NCI-H510A treated with DMSO at 0.1 percent for 48 hours (cell line): ENCODE measurements at regions not wholly inside any gene's neighbourhood (a gene's known extent, or its start where the extent isn't known, plus 50 kb on each side); places are given as distances from the start of the nearest gene placed in this dataset.
"Not testable (repeated sequence)": the region's sequence is repeated elsewhere in the genome, so short reads cannot be mapped to it uniquely, and the experiment has no call there.

Experiments
- DNase-seq: peaks from one replicate; lab custom pipeline; 2025; lab: John Stamatoyannopoulos, UW

- DNase-seq, result no peak
These were observed 738.4 kb downstream of the PLOD2 start for GRCh38 chr3:145422556-145422955.

GRCh38 chr3:145427355-145427754, 733.6 kb downstream of the PLOD2 start:
- DNase-seq, result no peak

GRCh38 chr3:145429546-145429945, 731.4 kb downstream of the PLOD2 start:
- DNase-seq, result no peak

DNA sequence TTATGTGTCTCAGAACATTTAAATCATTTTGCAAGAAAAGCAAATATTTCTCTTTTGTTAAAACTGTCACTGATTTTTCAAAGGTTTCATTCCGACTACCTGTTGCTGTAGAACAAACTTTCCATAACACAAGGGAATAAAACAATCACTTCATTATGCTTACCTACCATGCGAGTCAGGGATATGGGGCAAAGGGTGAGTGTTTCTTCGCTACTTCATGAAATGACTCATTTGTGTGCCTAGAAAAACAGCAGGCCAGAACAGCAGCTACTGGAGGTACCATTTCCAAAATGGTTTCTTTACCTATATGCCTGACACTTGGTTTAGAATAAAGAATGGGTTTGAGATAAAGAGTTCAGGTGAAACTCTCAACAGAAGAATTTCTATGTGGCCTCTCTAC, 712.5 kb downstream of the PLOD2 start:
- DNase-seq, result no peak

DNA sequence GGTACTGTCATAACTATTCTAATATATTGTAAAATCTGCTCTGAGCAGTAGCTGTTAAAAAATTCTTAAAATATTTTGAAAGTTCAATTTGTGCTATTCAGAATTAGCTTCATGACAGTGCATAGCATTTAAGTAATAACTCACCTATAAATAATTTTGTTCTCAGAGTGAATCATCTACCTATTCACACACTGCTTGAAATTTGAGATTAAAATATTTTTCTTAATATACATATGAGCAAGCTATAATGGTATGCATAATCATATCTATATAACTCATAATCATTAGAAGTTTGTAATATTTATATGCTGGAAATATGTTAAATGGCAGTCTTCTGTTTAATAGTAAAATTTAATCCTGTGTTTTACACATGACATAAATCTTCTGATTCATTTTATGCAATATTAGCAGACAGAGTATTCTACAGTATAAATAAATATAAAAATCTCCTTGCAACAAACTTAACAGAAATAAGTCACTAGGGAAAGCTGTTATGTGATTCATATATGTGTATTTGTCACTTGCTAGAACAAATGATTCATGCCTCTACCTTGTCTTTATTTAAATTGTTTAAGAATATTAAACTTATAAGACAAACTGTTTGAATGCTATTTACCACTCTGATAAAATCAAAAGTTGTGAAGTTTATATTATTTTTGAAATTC, 710.8 kb downstream of the PLOD2 start:
- no peak for DNase-seq

GRCh38 chr3:145457825-145458552, 703.0 kb downstream of the PLOD2 start:
- DNase-seq, result no peak

DNA sequence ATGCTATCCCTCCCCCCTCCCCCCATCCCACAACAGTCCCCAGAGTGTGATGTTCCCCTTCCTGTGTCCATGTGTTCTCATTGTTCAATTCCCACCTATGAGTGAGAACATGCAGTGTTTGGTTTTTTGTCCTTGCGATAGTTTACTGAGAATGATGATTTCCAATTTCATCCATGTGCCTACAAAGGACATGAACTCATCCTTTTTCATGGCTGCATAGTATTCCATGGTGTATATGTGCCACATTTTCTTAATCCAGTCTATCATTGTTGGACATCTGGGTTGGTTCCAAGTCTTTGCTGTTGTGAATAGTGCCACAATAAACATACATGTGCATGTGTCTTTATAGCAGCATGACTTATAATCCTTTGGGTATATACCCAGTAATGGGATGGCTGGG, 701.3 kb downstream of the PLOD2 start:
- not testable (repeated sequence) for DNase-seq

DNA sequence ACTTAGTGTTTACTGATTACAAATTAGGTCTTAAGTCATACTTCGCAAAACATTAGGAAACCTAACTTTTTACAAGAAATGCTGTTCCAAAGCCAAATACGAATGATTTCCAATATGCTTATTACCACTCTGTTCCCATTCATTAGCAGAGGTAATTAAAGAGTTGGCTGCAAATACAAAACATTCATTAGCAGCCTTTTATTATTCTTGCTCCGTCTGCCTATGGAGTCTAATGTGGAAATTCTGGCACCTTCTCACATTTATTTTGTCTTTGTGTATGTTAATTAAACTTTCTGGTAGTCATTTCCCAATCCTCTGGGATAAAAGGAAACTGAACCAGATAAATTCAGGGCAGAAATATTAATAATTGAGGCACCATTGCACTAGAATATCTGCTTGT, 689.0 kb downstream of the PLOD2 start:
- DNase-seq, result no peak

DNA sequence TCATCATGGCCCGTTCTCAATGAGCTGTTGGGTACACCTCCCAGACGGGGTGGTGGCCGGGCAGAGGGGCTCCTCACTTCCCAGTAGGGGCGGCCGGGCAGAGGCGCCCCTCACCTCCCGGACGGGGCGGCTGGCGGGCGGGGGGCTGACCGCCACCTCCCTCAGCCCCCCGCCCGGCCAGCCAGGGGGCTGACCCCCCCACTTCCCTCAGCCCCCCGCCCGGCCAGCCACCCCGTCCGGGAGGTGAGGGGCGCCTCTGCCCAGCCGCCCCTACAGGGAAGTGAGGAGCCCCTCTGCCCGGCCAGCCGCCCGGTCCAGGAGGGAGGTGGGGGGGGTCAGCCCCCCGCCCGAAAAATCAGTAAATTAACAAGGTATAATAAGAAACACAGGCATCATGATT, 678.2 kb downstream of the PLOD2 start:
- DNase-seq, result not testable (repeated sequence)

- no peak for DNase-seq
These were observed 677.0 kb downstream of the PLOD2 start for GRCh38 chr3:145483992-145484391.

DNA sequence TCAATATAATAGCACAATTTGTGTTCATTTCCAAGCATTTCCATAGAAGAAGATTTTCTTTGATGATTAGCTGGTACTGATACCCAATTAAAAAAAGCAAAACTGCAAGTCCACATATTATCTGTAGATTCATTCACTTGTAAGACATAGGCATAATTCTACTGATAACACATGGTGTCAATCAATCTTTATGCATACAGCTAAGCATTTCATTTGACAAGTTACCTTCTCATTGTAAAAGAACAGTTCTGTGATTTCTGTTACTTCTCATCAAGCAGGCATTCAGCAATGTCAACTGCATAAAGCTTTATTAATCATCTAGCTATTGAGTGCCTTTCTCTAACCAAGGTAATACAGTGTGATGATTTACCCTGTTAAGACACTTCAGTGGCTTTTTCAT, 672.0 kb downstream of the PLOD2 start:
- no peak for DNase-seq

- DNase-seq, result no peak
These were observed 670.6 kb downstream of the PLOD2 start for GRCh38 chr3:145490088-145491048.

DNA sequence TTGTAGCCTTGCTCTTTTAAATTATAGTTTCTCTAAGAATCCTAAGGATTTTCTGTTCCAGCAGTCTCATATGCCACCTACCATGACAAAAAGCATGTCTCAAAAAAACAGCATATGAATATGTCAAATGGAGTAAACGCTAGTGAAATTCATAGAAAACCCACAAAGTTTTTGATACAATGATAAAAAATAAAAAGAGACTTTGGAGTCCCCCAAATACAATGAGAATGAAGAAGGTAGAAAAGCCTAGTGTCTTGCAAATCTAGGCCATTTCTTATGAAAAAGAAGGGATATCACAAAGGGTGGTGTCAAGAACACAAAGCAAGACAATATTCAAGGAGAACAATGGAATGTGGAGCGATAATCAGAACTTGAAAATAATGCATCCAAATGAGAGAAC, 668.5 kb downstream of the PLOD2 start:
- no peak for DNase-seq

- DNase-seq, result not testable (repeated sequence)
These were observed 643.6 kb downstream of the PLOD2 start for GRCh38 chr3:145517416-145517815.

DNA sequence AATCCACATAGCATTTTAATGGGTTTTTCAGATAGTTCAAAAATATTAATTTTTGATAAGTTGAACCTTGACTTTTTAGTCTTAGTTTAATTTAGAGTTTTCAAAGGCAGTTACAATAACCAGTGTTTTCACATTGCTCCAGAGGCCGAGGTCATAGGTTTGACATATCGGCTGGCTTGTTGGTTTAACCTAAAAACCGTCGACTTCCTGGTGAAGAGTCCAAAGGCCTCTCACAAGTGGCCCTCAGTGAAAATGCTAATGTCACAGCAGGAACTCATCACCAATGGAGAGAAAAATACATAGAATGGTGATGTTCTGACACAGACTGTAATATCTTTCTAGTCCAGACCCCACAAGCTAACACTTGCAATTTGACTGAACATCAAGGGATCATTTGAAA, 642.3 kb downstream of the PLOD2 start:
- DNase-seq, result peak; percentile 31

GRCh38 chr3:145519398-145520047, 641.5 kb downstream of the PLOD2 start:
- peak; percentile 12 for DNase-seq

GRCh38 chr3:145522179-145522578, 638.8 kb downstream of the PLOD2 start:
- DNase-seq, result no peak

GRCh38 chr3:145522893-145523651, 637.9 kb downstream of the PLOD2 start:
- no peak for DNase-seq

- no peak for DNase-seq
These were observed 629.4 kb downstream of the PLOD2 start for GRCh38 chr3:145531548-145531947.

DNA sequence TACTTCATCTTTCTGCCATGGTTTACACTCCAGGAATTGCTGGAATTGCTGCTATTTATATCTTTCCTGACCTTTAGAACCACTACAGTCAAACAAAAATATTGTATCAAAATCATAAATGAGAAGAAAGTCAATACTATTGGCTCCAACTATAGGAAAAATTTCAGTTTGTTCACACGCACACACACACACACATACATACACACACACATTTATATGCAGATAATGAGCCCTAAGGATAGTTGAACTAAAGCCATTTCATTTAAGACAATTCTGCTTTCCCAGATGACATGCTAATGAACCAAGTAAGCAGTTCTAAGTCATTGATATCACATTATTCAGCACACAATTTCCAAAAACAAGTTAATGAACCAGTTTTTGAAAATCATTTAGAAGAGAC, 627.3 kb downstream of the PLOD2 start:
- DNase-seq, result no peak

DNA sequence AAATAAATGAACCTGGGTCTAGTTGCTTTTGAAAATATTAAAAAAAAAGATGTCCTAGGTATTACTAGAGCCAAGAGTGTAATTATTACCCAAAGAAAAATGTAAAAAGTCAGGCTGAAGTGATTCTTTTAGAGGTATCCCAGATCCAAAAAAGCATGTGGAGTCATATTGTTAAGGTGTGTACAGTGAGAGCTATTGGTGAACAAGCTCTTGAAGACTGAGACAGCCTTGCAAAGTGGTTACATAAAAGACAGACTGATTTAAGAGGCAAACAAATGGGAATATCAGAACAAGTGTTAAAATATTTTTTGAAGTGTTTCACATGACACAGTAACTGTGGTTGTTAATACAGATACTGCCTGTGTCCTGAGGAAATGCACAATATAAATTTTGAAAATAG, 624.5 kb downstream of the PLOD2 start:
- DNase-seq, result no peak
